Stimulated activated CD4-positive, alpha-beta T cell treated with anti-CD3 and anti-CD28 coated beads, Interleukin-2, amount 100 ng/mL, for 24 hours (primary cell): ENCODE measurements at regions not wholly inside any gene's neighbourhood (a gene's known extent, or its start where the extent isn't known, plus 50 kb on each side); places are given as distances from the start of the nearest gene placed in this dataset.
"Not testable (repeated sequence)": the region's sequence is repeated elsewhere in the genome, so short reads cannot be mapped to it uniquely, and the experiment has no call there.

Experiments
- DNase-seq, 2 donors: peaks; one replicate each; pipeline ENCODE4 v3.0.0-alpha.2; 2020

GRCh38 chr11:41519696-41520095, 60.2 kb upstream of the LRRC4C start:
- no peak for DNase-seq

- DNase-seq: no peak
These were observed 62.9 kb upstream of the LRRC4C start for GRCh38 chr11:41522391-41522790.

GRCh38 chr11:41522899-41523672, 63.6 kb upstream of the LRRC4C start:
- no peak for DNase-seq

GRCh38 chr11:41527530-41527929, 68.1 kb upstream of the LRRC4C start:
- DNase-seq: no peak

- no peak for DNase-seq
These were observed 73.0 kb upstream of the LRRC4C start for GRCh38 chr11:41532413-41532812.

GRCh38 chr11:41533761-41534160, 74.3 kb upstream of the LRRC4C start:
- DNase-seq: no peak

- no peak for DNase-seq
These were observed 74.9 kb upstream of the LRRC4C start for GRCh38 chr11:41534391-41534790.

GRCh38 chr11:41534861-41535260, 75.4 kb upstream of the LRRC4C start:
- DNase-seq: no peak

- DNase-seq: no peak
These were observed 76.6 kb upstream of the LRRC4C start for GRCh38 chr11:41536021-41536568.

- DNase-seq: not testable (repeated sequence)
These were observed 85.5 kb upstream of the LRRC4C start for GRCh38 chr11:41544902-41545301.

GRCh38 chr11:41578421-41579051, 119.1 kb upstream of the LRRC4C start:
- no peak for DNase-seq

GRCh38 chr11:41579546-41579945, 120.1 kb upstream of the LRRC4C start:
- no peak for DNase-seq

- no peak for DNase-seq
These were observed 150.1 kb upstream of the LRRC4C start for GRCh38 chr11:41609511-41609910.

GRCh38 chr11:41612415-41612814, 153.0 kb upstream of the LRRC4C start:
- DNase-seq: no peak

GRCh38 chr11:41613326-41613725, 153.9 kb upstream of the LRRC4C start:
- no peak for DNase-seq

- no peak for DNase-seq
These were observed 163.4 kb upstream of the LRRC4C start for GRCh38 chr11:41622707-41623359.

GRCh38 chr11:41659985-41660384, 200.5 kb upstream of the LRRC4C start:
- DNase-seq: no peak

- DNase-seq: no peak
These were observed 201.1 kb upstream of the LRRC4C start for GRCh38 chr11:41660585-41660984.

GRCh38 chr11:41665441-41666360, 206.2 kb upstream of the LRRC4C start:
- DNase-seq: no peak

GRCh38 chr11:41666951-41667653, 207.7 kb upstream of the LRRC4C start:
- no peak for DNase-seq

- no peak for DNase-seq
These were observed 215.8 kb upstream of the LRRC4C start for GRCh38 chr11:41675205-41675604.

GRCh38 chr11:41713030-41713429, 253.6 kb upstream of the LRRC4C start:
- no peak for DNase-seq
